Astrocyte of the cerebellum (primary cell): ENCODE measurements at regions not wholly inside any gene's neighbourhood (a gene's known extent, or its start where the extent isn't known, plus 50 kb on each side); places are given as distances from the start of the nearest gene placed in this dataset.

Experiments used
- DNase-seq: peaks from one replicate; pipeline ENCODE4 v3.0.0-alpha.2; 2011; ENCODE audit warnings: low read depth
- H3K4me3 ChIP-seq: 2 replicates; pipeline ENCODE4 v1.5.1; 2011; ENCODE audit warnings: mild to moderate bottlenecking, low read depth, low read length, moderate library complexity
- CTCF ChIP-seq: IDR thresholded peaks from 2 replicates; pipeline ENCODE4 v1.5.1; 2012; ENCODE audit warnings: low read length, low read depth, moderate library complexity, mild to moderate bottlenecking; ENCODE audit errors: missing control alignments
- in situ Hi-C: cut with HindIII; loops from 2 replicates; pipeline ENCODE4 v1.10.0; 2017; ENCODE audit warnings: low sequenced_read_pairs

DNA sequence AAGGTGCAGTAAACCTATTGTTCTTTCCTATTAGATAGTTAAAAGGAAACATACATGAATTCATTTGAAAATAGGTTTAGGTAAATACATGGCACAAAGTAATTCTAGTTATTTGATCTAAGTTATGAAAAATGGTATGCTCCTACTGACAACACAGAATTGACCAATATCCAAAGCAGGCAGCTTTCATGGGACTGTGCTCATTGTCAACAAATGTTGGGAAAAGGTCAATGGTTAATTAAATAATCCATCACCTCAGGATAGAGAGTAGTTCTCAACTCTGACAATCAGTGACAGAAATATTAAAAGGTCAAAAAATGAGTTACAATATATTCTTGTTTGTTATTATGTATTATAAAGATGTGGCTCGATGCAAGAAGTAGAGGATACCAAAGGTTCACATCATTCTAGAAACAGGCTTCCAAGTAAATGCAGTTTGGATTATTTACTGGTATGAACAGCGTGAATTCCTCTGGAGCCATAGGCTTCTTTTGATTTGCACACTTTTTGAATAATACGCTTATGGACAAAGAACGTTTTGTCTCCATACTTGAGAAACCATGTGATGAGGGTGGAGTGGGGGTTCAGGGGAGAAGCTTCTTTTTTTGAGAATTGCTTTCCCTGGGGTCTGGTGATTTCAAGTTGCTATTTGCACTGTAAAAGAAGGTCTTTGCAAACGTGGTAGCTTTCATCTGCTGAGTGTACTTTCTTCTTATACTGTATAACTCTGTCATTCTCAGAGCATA is 422.0 kb upstream of the ZEB2 start:
- DNase-seq = no peak
- TF ChIP-seq CTCF = no peak
- in situ Hi-C loops = no loop called here
- H3K4me3 ChIP-seq = no peak overlapping the region

DNA sequence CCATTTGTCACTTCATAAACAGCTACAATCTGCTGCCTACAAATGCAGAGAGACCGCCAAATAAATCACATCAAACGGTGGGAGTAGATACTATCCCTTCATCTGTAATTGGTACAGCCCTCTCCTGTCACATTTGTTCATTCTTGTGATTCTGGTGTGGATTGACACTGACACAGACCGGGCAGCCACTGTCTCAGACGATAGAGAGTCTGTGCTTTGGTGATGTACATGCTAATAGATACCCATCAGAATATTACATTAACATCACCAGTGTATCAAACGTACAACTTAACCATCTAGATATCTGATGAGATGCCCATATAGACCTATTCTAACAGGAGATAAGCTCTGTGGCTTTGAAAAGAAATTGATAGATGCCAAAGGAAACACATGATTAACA is 419.7 kb upstream of the ZEB2 start:
- H3K4me3 ChIP-seq = no peak overlapping the region
- DNase-seq = no peak
- in situ Hi-C loops = no loop called here
- no peak for TF ChIP-seq CTCF

DNA sequence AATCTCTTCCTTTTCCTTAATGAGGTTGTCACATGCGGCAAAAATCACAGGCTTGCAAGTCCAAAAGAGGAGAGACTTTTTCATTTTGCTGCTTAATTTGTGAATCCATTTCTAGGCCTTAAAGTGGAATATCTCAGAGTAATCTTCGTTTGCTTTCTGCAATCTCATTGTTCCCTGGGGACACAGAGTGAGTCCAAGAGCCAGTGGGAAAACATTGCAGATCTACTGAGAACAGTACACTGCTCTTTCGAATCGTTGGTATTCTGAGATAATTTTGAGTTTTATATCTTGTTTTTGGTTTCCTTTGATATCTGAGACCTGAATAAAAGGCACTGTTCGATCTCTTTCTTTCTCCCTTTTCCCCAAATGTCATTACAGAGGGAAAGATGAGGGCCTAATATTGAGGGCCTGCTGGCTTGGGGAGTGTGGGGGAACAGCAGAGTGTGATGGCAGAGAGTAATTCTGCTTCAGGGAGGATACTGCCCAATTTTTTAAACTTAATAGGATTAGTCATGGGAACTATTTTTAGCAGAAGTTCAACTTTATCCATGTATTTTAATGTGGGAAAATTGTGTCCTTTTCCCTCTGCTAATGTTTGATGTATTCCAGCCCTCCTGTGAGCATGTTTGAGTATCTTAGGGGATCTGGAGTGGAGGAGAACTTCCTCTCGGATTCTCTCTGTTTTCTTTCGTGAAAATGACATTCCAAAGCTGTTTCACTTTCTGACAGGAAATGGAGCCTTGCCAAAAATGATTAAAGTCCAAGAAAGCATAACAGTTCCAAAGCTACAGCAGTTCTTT is 418.2 kb upstream of the ZEB2 start:
- peak; percentile 66 for DNase-seq
- in situ Hi-C loops = no loop called here
- no peak for TF ChIP-seq CTCF
- no peak overlapping the region for H3K4me3 ChIP-seq

DNA sequence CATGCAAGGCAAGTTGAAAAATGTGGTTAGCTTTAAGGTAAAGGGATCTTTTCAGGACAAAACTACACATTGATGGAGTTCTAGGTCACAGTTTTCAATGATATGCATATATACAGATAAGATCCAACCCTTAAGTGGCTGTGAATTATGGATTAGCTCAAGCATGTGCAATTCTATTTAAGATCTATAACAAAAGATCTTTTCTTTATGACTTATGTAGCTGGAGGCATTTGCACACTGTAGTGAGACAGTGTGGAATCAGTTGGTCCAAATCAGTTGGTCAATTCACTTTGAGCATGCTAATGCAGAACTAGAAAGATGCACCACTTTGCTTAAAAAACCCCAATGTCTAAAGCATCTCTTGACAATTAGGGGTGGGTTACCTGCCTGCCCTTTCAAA is 417.1 kb upstream of the ZEB2 start:
- no peak for TF ChIP-seq CTCF
- DNase-seq = no peak
- no peak overlapping the region for H3K4me3 ChIP-seq
- in situ Hi-C loops = no loop called here

GRCh38 chr2:144936442-144936841 is 416.5 kb upstream of the ZEB2 start:
- DNase-seq = no peak
- no peak overlapping the region for H3K4me3 ChIP-seq
- no peak for TF ChIP-seq CTCF
- in situ Hi-C loops = no loop called here

GRCh38 chr2:144935736-144936135 is 415.8 kb upstream of the ZEB2 start:
- in situ Hi-C loops = no loop called here
- H3K4me3 ChIP-seq = no peak overlapping the region
- TF ChIP-seq CTCF = no peak
- no peak for DNase-seq
